ENCODE measurements at regions not wholly inside any gene's neighbourhood (a gene's known extent, or its start where the extent isn't known, plus 50 kb on each side); places are given as distances from the start of the nearest gene placed in this dataset.

GRCh38 chr5:102691434-102691833 lies 63.7 kb upstream of the PAM start:
- no peaks in the 10 kb centered on the region for H3K4me1 Mint-ChIP-seq
- peaks cover 11% of the 10 kb centered on the region for H3K36me3 Mint-ChIP-seq (ENCODE audit: low read depth)
- H3K4me3 Mint-ChIP-seq = no peak overlapping the region
- peaks cover 52% of the 10 kb centered on the region for H3K9me3 Mint-ChIP-seq
- H3K27me3 Mint-ChIP-seq (ENCODE audit: low read depth, poor library complexity) = no peaks in the 10 kb centered on the region
- H3K27ac Mint-ChIP-seq = no peak overlapping the region
- DNase-seq = no peak
- TF ChIP-seq CTCF (IDR thresholded peaks at IDR 0.05) = no peak

- TF ChIP-seq CTCF (IDR thresholded peaks at IDR 0.05) = no peak
- Mint-ChIP-seq H3K27ac (no peak overlapping the region), H3K9me3 (no peaks in the 10 kb centered on the region), H3K4me3 (no peak overlapping the region), H3K4me1 (peaks cover 18% of the 10 kb centered on the region), H3K27me3 (ENCODE audit: low read depth, poor library complexity) (peaks cover 4% of the 10 kb centered on the region), H3K36me3 (ENCODE audit: low read depth) (no peaks in the 10 kb centered on the region)
- DNase-seq = no peak
Measured at GRCh38 chr5:102700120-102700831, 54.8 kb upstream of the PAM start.

GRCh38 chr5:102700916-102701315 lies 54.2 kb upstream of the PAM start:
- TF ChIP-seq CTCF (IDR thresholded peaks at IDR 0.05) = no peak

GRCh38 chr5:102701748-102702147 lies 53.4 kb upstream of the PAM start:
- DNase-seq = no peak
- Mint-ChIP-seq H3K36me3 (ENCODE audit: low read depth) (no peaks in the 10 kb centered on the region), H3K4me1 (peaks cover 25% of the 10 kb centered on the region), H3K9me3 (no peaks in the 10 kb centered on the region), H3K4me3 (no peak overlapping the region), H3K27ac (no peak overlapping the region), H3K27me3 (ENCODE audit: low read depth, poor library complexity) (peaks cover 4% of the 10 kb centered on the region)
- TF ChIP-seq CTCF (IDR thresholded peaks at IDR 0.05) = no peak

More at GRCh38 chr5:102700916-102701315, 54.2 kb upstream of the PAM start:
- no peak overlapping the region for H3K27ac Mint-ChIP-seq
- H3K36me3 Mint-ChIP-seq (ENCODE audit: low read depth) = no peaks in the 10 kb centered on the region
- H3K4me3 Mint-ChIP-seq = no peak overlapping the region
- H3K9me3 Mint-ChIP-seq = no peaks in the 10 kb centered on the region
- DNase-seq = no peak
- H3K27me3 Mint-ChIP-seq (ENCODE audit: low read depth, poor library complexity) = peaks cover 4% of the 10 kb centered on the region
- peaks cover 18% of the 10 kb centered on the region for H3K4me1 Mint-ChIP-seq

All from nephron progenitor cell (in vitro differentiated cells).